Activated CD8-positive, alpha-beta memory T cell treated with anti-CD3 and anti-CD28 coated beads, Interleukin-2, amount 50 U/mL, for 24 hours (primary cell): ENCODE measurements at regions not wholly inside any gene's neighbourhood (a gene's known extent, or its start where the extent isn't known, plus 50 kb on each side); places are given as distances from the start of the nearest gene placed in this dataset.
"Not testable (repeated sequence)": the region's sequence is repeated elsewhere in the genome, so short reads cannot be mapped to it uniquely, and the experiment has no call there.

Experiments
- DNase-seq: peaks from one replicate; pipeline ENCODE4 v3.0.0-alpha.2; 2020; ENCODE audit errors: extremely low read depth

GRCh38 chr13:44302940-44303575 lies 70.6 kb upstream of the SERP2 start:
- no peak for DNase-seq

GRCh38 chr13:44303681-44304432 lies 69.8 kb upstream of the SERP2 start:
- DNase-seq = no peak

GRCh38 chr13:44304433-44304725 lies 69.2 kb upstream of the SERP2 start:
- no peak for DNase-seq

- no peak for DNase-seq
Observed at GRCh38 chr13:44305286-44305685, 68.3 kb upstream of the SERP2 start.

GRCh38 chr13:44305917-44306370 lies 67.7 kb upstream of the SERP2 start:
- DNase-seq = no peak

- no peak for DNase-seq
Observed at GRCh38 chr13:44306371-44307192, 67.0 kb upstream of the SERP2 start.

- DNase-seq = no peak
Observed at GRCh38 chr13:44307255-44307654, 66.4 kb upstream of the SERP2 start.

- DNase-seq = no peak
Observed at GRCh38 chr13:44307844-44308243, 65.8 kb upstream of the SERP2 start.

- no peak for DNase-seq
Observed at GRCh38 chr13:44308352-44308751, 65.3 kb upstream of the SERP2 start.

GRCh38 chr13:44309794-44310757 lies 63.5 kb upstream of the SERP2 start:
- DNase-seq = no peak

GRCh38 chr13:44311011-44311780 lies 62.4 kb upstream of the SERP2 start:
- DNase-seq = no peak

- no peak for DNase-seq
Observed at GRCh38 chr13:44312131-44312530, 61.5 kb upstream of the SERP2 start.

GRCh38 chr13:44312834-44313551 lies 60.6 kb upstream of the SERP2 start:
- DNase-seq = no peak

GRCh38 chr13:44313674-44314073 lies 60.0 kb upstream of the SERP2 start:
- DNase-seq = no peak

GRCh38 chr13:44314160-44314559 lies 59.5 kb upstream of the SERP2 start:
- not testable (repeated sequence) for DNase-seq

- DNase-seq = no peak
Observed at GRCh38 chr13:44317752-44318151, 55.9 kb upstream of the SERP2 start.

- DNase-seq = no peak
Observed at GRCh38 chr13:44318161-44318560, 55.5 kb upstream of the SERP2 start.

- no peak for DNase-seq
Observed at GRCh38 chr13:44320611-44321010, 53.0 kb upstream of the SERP2 start.

GRCh38 chr13:44321961-44322360 lies 51.7 kb upstream of the SERP2 start:
- no peak for DNase-seq

GRCh38 chr13:44322928-44323327 lies 50.7 kb upstream of the SERP2 start:
- DNase-seq = no peak
